Vagina (tissue), 2 donors: ENCODE measurements at regions not wholly inside any gene's neighbourhood (a gene's known extent, or its start where the extent isn't known, plus 50 kb on each side); places are given as distances from the start of the nearest gene placed in this dataset.

Experiments used
- DNase-seq, 2 donors: peaks; one replicate each; pipeline ENCODE4 v3.0.0-alpha.2; 2017; ENCODE audit errors: extremely low spot score in 2 of 2
- H3K27ac ChIP-seq: fragments of 200-600 bp; sonication (generic); one replicate; pipeline ENCODE4 v1.5.1; 2019
- H3K27me3 ChIP-seq: fragments of 200-600 bp; sonication (generic); one replicate; pipeline ENCODE4 v1.5.1; 2019
- H3K36me3 ChIP-seq, 2 donors: fragments of 200-600 bp; sonication (generic); one replicate each; pipeline ENCODE4 v1.5.1; 2017 to 2019
- H3K4me1 ChIP-seq: fragments of 200-600 bp; sonication (generic); one replicate; pipeline ENCODE4 v1.5.1; 2019
- H3K4me3 ChIP-seq, 2 donors: fragments of 200-600 bp; sonication (generic); 1 replicate in 1 of 2; 2 replicates in 1 of 2; pipeline ENCODE4 v1.5.1; 2016 to 2019
- H3K9me3 ChIP-seq: fragments of 200-600 bp; sonication (generic); one replicate; pipeline ENCODE4 v1.5.1; 2019
- POLR2A ChIP-seq, 2 donors: fragments of 450-650 bp; IDR thresholded peaks; one replicate each; pipeline ENCODE4 v1.6.1; 2017; ENCODE audit warnings: antibody characterized with exemption in 2 of 2, mild to moderate bottlenecking in 2 of 2, moderate library complexity in 2 of 2
- POLR2AphosphoS5 ChIP-seq, 2 donors: sonication (generic); formaldehyde crosslinking; IDR thresholded peaks; one replicate each; pipeline ENCODE4 v1.9.0; 2017; ENCODE audit warnings: antibody characterized with exemption in 2 of 2, mild to moderate bottlenecking in 2 of 2, low read depth in 1 of 2; ENCODE audit not compliant: insufficient read depth in 1 of 2
- intact Hi-C: fragments of 100-400 bp; cut with DNase I; formaldehyde crosslinking; loops from one replicate; pipeline ENCODE4 v1.15.1; 2023
- TF ChIP-seq, protein P1 (sequence below), 3 experiments: fragments of 450-650 bp in 2 of 3; fragments of 200-600 bp in 1 of 3; sonication (generic) in 1 of 3; IDR thresholded peaks; one replicate each; pipeline ENCODE4 v1.5.1; 2017 to 2019; ENCODE audit warnings: antibody characterized with exemption in 3 of 3, mild to moderate bottlenecking in 2 of 3, moderate library complexity in 2 of 3

DNA sequence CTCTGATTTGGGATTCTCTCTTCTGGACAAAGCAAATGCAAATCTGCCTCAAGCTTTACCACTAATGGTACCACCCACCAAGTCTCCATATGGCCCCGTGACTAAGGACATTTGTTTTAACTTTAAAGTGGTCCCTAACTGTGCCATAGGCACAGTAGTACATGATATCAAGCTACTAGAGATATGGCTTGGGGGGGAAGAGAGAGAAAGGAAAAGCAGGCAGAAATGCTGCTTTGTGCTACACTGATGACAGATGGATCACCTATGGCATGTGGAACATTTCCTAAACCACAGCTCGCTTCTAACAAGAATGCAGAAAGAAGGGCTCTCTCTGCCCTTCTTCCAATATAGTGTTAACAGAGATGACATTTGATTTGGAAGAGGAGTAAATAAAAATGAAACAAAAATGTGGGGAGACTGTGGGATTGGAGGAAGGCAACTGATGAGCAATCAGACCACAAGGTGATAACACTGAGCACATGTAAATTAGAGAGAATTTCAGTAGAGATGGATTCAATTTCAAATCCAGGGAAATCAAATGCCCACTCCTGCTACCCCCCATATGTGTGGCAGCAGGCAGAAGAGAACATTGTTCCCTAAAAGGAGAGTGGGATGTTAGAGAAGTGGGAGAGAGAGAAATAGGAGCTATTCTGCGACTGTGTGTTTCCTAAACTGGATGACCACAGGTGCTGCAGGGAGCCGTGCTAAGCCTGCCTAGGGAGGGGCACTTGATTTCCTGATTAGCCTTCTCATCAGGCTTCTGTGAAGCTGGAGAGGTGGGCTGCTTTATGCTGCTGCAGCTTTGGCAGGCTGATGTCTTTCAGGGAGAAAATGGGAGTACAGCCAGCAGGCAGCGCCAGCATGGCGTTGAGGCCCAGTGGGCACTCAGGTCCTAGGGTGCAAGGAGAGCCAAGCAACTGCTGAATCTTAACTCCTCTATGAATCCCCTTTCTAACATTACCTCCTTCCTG, 75.3 kb downstream of the ZNF648 start:
- H3K9me3 ChIP-seq: no peaks in the 10 kb centered on the region
- H3K27ac ChIP-seq: no peak overlapping the region
- no peaks in the 10 kb centered on the region for H3K27me3 ChIP-seq
- no peaks in the 10 kb centered on the region for H3K36me3 ChIP-seq
- DNase-seq: no peak
- TF ChIP-seq, protein P1, sequence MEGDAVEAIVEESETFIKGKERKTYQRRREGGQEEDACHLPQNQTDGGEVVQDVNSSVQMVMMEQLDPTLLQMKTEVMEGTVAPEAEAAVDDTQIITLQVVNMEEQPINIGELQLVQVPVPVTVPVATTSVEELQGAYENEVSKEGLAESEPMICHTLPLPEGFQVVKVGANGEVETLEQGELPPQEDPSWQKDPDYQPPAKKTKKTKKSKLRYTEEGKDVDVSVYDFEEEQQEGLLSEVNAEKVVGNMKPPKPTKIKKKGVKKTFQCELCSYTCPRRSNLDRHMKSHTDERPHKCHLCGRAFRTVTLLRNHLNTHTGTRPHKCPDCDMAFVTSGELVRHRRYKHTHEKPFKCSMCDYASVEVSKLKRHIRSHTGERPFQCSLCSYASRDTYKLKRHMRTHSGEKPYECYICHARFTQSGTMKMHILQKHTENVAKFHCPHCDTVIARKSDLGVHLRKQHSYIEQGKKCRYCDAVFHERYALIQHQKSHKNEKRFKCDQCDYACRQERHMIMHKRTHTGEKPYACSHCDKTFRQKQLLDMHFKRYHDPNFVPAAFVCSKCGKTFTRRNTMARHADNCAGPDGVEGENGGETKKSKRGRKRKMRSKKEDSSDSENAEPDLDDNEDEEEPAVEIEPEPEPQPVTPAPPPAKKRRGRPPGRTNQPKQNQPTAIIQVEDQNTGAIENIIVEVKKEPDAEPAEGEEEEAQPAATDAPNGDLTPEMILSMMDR (IDR thresholded peaks at IDR 0.05): no peak
- no peak for TF ChIP-seq POLR2AphosphoS5 (IDR thresholded peaks at IDR 0.05; ENCODE audit: insufficient read depth in 1 of 2, low read depth in 1 of 2)
- no peak for TF ChIP-seq POLR2A (IDR thresholded peaks at IDR 0.05)
- intact Hi-C loops: no loop called here
- no peak overlapping the region for H3K4me3 ChIP-seq
- H3K4me1 ChIP-seq: no peaks in the 10 kb centered on the region

DNA sequence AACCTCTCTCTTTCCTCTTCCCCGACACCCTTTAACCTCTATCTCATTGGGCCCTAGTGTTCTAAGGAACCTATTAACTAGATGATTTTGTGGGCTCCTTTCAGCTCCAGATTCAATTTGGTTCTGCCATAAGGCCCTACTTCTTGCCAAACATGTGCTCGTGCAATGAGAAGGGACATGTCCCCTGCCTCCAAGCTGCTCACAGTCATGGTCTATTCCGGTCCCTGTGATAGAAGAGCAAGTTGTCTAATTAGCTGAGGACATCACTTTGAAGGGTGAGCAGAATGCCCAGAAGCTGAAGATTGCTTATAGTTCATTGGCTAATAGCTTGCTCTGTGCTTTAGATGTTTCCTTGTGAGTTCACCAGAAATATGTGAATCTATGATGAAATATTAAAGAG, 76.2 kb downstream of the ZNF648 start:
- no peak for DNase-seq
- H3K27me3 ChIP-seq: no peaks in the 10 kb centered on the region
- H3K27ac ChIP-seq: no peak overlapping the region
- no peaks in the 10 kb centered on the region for H3K36me3 ChIP-seq
- H3K4me3 ChIP-seq: no peak overlapping the region
- H3K4me1 ChIP-seq: no peaks in the 10 kb centered on the region
- no peaks in the 10 kb centered on the region for H3K9me3 ChIP-seq
- intact Hi-C loops: no loop called here
- no peak for TF ChIP-seq POLR2A (IDR thresholded peaks at IDR 0.05)
- TF ChIP-seq, protein P1 (IDR thresholded peaks at IDR 0.05): no peak
- no peak for TF ChIP-seq POLR2AphosphoS5 (IDR thresholded peaks at IDR 0.05; ENCODE audit: insufficient read depth in 1 of 2, low read depth in 1 of 2)

DNA sequence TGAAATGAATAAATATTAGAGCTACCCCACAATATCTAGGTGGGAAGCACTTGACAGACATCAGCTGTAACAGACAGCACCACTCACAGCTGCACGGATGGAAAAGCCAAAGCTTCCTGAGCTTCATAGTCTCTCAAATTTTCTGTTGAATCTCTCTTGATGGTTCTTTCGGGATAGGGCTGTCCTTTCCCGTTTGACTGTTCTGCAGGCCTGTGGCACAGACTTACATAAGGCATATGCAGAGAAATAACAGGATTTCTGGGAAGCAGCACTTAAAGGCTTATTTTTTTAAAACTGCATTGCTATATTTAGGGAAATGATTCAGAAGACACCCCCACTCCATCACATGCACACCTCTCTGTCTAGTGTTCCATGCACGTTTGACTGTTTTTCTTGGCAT, 77.5 kb downstream of the ZNF648 start:
- no peak for DNase-seq
- no peaks in the 10 kb centered on the region for H3K4me1 ChIP-seq
- no peaks in the 10 kb centered on the region for H3K9me3 ChIP-seq
- TF ChIP-seq POLR2A (IDR thresholded peaks at IDR 0.05) (no peak), POLR2AphosphoS5 (IDR thresholded peaks at IDR 0.05; ENCODE audit: insufficient read depth in 1 of 2, low read depth in 1 of 2) (no peak)
- TF ChIP-seq, protein P1 (IDR thresholded peaks at IDR 0.05): no peak
- no peak overlapping the region for H3K4me3 ChIP-seq
- intact Hi-C loops: no loop called here
- no peak overlapping the region for H3K27ac ChIP-seq
- no peaks in the 10 kb centered on the region for H3K27me3 ChIP-seq
- no peaks in the 10 kb centered on the region for H3K36me3 ChIP-seq

DNA sequence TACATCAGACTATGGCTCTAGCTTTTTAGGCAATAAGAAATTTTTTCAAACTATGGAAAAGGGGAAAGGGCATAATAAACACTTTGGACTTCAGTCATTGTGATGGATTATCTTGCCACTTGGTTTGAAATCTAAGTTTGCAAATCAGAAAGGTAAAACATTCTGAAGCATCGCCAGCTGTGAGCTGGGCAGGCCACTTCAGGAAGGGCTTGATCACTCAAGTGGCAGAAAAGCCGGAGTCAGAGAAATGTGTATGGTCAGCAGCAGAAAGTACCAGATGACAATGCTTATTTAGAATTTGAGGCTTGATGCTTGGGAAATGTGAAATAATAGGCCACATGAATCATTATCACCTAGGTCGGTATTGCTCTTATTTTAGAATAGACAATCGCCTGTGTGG, 79.7 kb downstream of the ZNF648 start:
- Histone ChIP-seq H3K9me3 (no peaks in the 10 kb centered on the region), H3K36me3 (no peaks in the 10 kb centered on the region), H3K27ac (no peak overlapping the region), H3K4me1 (no peaks in the 10 kb centered on the region), H3K4me3 (no peak overlapping the region), H3K27me3 (no peaks in the 10 kb centered on the region)
- DNase-seq: no peak
- TF ChIP-seq POLR2AphosphoS5 (IDR thresholded peaks at IDR 0.05; ENCODE audit: insufficient read depth in 1 of 2, low read depth in 1 of 2) (no peak), POLR2A (IDR thresholded peaks at IDR 0.05) (no peak)
- TF ChIP-seq, protein P1 (IDR thresholded peaks at IDR 0.05): no peak
- intact Hi-C loops: no loop called here

DNA sequence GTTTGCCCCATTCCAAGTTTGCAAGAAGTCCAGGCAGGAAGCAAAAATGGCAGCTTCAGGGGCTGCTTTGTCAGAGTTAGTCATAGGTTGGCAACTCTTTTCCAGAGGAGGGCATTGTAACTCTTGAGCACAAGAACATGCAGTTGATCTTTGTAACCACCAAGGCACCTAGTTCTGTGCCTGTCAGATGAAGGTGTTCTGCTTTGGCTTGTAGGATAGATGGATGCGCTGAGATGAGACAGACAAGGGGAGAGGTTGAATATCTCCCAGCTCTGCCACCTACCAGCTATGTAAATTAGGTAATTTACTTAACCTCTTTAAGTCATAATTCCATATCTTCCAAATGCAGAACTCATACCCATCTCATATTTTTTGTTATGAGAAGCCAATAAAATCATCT, 89.3 kb downstream of the ZNF648 start:
- no peak for DNase-seq
- Histone ChIP-seq H3K27me3 (no peaks in the 10 kb centered on the region), H3K27ac (no peak overlapping the region), H3K36me3 (no peaks in the 10 kb centered on the region), H3K4me1 (no peaks in the 10 kb centered on the region), H3K9me3 (no peaks in the 10 kb centered on the region), H3K4me3 (no peak overlapping the region)
- TF ChIP-seq, protein P1 (IDR thresholded peaks at IDR 0.05): no peak
- TF ChIP-seq POLR2AphosphoS5 (IDR thresholded peaks at IDR 0.05; ENCODE audit: insufficient read depth in 1 of 2, low read depth in 1 of 2): no peak
- TF ChIP-seq POLR2A (IDR thresholded peaks at IDR 0.05): no peak
- intact Hi-C loops: no loop called here
